HG02870 (cell line): ENCODE measurements at regions not wholly inside any gene's neighbourhood (a gene's known extent, or its start where the extent isn't known, plus 50 kb on each side); places are given as distances from the start of the nearest gene placed in this dataset.

ENCODE experiments used
- ATAC-seq: cut with Tn5 transposase; IDR thresholded peaks from one replicate; pipeline ENCODE4 v1.9.1; 2021; ENCODE audit warnings: mild to moderate bottlenecking, moderate library complexity; ENCODE audit not compliant: unreplicated experiment

GRCh38 chr2:39534095-39534711 is 97.1 kb upstream of the MAP4K3 start:
- no peak for ATAC-seq

- ATAC-seq: no peak
These were observed 98.6 kb upstream of the MAP4K3 start for GRCh38 chr2:39535636-39536185.

GRCh38 chr2:39537150-39537549 is 100.1 kb upstream of the MAP4K3 start:
- ATAC-seq: no peak

- ATAC-seq: no peak
These were observed 101.6 kb upstream of the MAP4K3 start for GRCh38 chr2:39538718-39539117.

GRCh38 chr2:39540414-39540813 is 103.3 kb upstream of the MAP4K3 start:
- no peak for ATAC-seq

GRCh38 chr2:39541011-39541930 is 104.2 kb upstream of the MAP4K3 start:
- no peak for ATAC-seq

GRCh38 chr2:39542523-39542922 is 105.4 kb upstream of the MAP4K3 start:
- no peak for ATAC-seq

- no peak for ATAC-seq
These were observed 108.9 kb upstream of the MAP4K3 start for GRCh38 chr2:39545957-39546356.

GRCh38 chr2:39546409-39546808 is 109.3 kb upstream of the MAP4K3 start:
- no peak for ATAC-seq

GRCh38 chr2:39546937-39547336 is 109.9 kb upstream of the MAP4K3 start:
- no peak for ATAC-seq

GRCh38 chr2:39547811-39548719 is 111.0 kb upstream of the MAP4K3 start:
- no peak for ATAC-seq

- ATAC-seq: no peak
These were observed 111.9 kb upstream of the MAP4K3 start for GRCh38 chr2:39549000-39549399.

GRCh38 chr2:39549718-39550464 is 112.8 kb upstream of the MAP4K3 start:
- ATAC-seq: no peak

GRCh38 chr2:39550701-39551285 is 113.7 kb upstream of the MAP4K3 start:
- ATAC-seq: no peak

- no peak for ATAC-seq
These were observed 106.8 kb upstream of the TMEM178A start for GRCh38 chr2:39558906-39559305.

- no peak for ATAC-seq
These were observed 102.1 kb upstream of the TMEM178A start for GRCh38 chr2:39563572-39563971.

GRCh38 chr2:39567507-39567906 is 98.2 kb upstream of the TMEM178A start:
- no peak for ATAC-seq

- ATAC-seq: no peak
These were observed 97.6 kb upstream of the TMEM178A start for GRCh38 chr2:39568116-39568515.

- no peak for ATAC-seq
These were observed 97.1 kb upstream of the TMEM178A start for GRCh38 chr2:39568561-39569006.

GRCh38 chr2:39570130-39570555 is 95.6 kb upstream of the TMEM178A start:
- ATAC-seq: no peak
